SK-N-SH (cell line): ENCODE measurements at regions not wholly inside any gene's neighbourhood (a gene's known extent, or its start where the extent isn't known, plus 50 kb on each side); places are given as distances from the start of the nearest gene placed in this dataset.

ENCODE experiments used
- FOXJ3 ChIP-seq: sonication (generic); formaldehyde crosslinking; IDR thresholded peaks from 2 replicates; pipeline ENCODE4 v1.5.1; 2020; ENCODE audit warnings: mild to moderate bottlenecking, missing genetic modification reagents
- FOXM1 ChIP-seq: IDR thresholded peaks from 2 replicates; pipeline ENCODE4 v1.4.0; 2012; ENCODE audit warnings: low read depth, mild to moderate bottlenecking
- GABPA ChIP-seq: IDR thresholded peaks from 2 replicates; pipeline ENCODE4 v1.4.0; 2012; ENCODE audit warnings: low read depth, mild to moderate bottlenecking
- GATA2 ChIP-seq: sonication (generic); formaldehyde crosslinking; IDR thresholded peaks from 2 replicates; pipeline ENCODE4 v1.5.0; 2020; ENCODE audit warnings: mild to moderate bottlenecking, missing genetic modification reagents
- MEF2A ChIP-seq: IDR thresholded peaks from 2 replicates; pipeline ENCODE4 v1.4.0; 2012; ENCODE audit warnings: low read depth, borderline replicate concordance
- MXI1 ChIP-seq: IDR thresholded peaks from 2 replicates; pipeline ENCODE4 v1.6.1; 2012; ENCODE audit warnings: mild to moderate bottlenecking, low read depth, low read length, improper control_type of control experiment
- POLR2AphosphoS5 ChIP-seq: IDR thresholded peaks from 2 replicates; pipeline ENCODE4 v1.6.1; 2012; ENCODE audit warnings: low read depth, low read length
- RCOR1 ChIP-seq: fragments of 150-350 bp; IDR thresholded peaks from 2 replicates; pipeline ENCODE4 v1.6.1; 2017; ENCODE audit warnings: antibody characterized with exemption, low read length
- RFX5 ChIP-seq: IDR thresholded peaks from 2 replicates; pipeline ENCODE4 v1.6.1; 2012; ENCODE audit warnings: mild to moderate bottlenecking, improper control_type of control experiment, low read length
- TAF1 ChIP-seq: IDR thresholded peaks from 2 replicates; pipeline ENCODE4 v1.6.1; 2012; ENCODE audit warnings: low read depth, mild to moderate bottlenecking, low read length, moderate library complexity, borderline replicate concordance
- TF ChIP-seq, protein P1 (sequence below): fragments of 200-600 bp; sonication (generic); IDR thresholded peaks from 2 replicates; pipeline ENCODE4 v1.6.1; 2017; ENCODE audit warnings: antibody characterized with exemption, mild to moderate bottlenecking, moderate library complexity
- TF ChIP-seq, protein P2 (sequence below): IDR thresholded peaks from 2 replicates; pipeline ENCODE4 v1.4.0; 2012; ENCODE audit warnings: low read depth
- TF ChIP-seq, protein P3 (sequence below): fragments of 150-350 bp; IDR thresholded peaks from 2 replicates; pipeline ENCODE4 v1.6.1; 2017; ENCODE audit warnings: antibody characterized with exemption, low read length, low read depth, borderline replicate concordance

DNA sequence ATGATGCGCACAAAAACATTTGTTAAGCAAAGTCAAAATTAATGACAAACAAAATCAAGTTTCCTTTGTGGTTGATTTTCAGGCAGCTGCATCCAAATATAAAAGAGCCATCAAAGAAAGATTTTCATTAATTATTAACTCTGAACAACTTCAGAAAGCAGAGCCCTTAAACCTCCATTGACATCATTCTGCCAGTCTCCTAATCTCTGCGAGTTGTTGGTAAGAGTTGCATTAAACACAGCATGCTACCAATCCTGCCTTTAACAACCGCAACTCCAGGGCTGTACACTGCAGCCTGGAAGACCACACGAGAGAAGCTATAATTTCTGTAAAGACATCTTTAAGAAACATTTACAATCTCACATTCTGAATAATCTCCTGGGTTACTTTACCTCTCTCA is 204.6 kb downstream of the NR2F2 start:
- TF ChIP-seq, protein P1, sequence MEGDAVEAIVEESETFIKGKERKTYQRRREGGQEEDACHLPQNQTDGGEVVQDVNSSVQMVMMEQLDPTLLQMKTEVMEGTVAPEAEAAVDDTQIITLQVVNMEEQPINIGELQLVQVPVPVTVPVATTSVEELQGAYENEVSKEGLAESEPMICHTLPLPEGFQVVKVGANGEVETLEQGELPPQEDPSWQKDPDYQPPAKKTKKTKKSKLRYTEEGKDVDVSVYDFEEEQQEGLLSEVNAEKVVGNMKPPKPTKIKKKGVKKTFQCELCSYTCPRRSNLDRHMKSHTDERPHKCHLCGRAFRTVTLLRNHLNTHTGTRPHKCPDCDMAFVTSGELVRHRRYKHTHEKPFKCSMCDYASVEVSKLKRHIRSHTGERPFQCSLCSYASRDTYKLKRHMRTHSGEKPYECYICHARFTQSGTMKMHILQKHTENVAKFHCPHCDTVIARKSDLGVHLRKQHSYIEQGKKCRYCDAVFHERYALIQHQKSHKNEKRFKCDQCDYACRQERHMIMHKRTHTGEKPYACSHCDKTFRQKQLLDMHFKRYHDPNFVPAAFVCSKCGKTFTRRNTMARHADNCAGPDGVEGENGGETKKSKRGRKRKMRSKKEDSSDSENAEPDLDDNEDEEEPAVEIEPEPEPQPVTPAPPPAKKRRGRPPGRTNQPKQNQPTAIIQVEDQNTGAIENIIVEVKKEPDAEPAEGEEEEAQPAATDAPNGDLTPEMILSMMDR, result no peak
- no peak for TF ChIP-seq MXI1
- no peak for TF ChIP-seq FOXM1
- no peak for TF ChIP-seq RFX5
- TF ChIP-seq GABPA, result no peak
- TF ChIP-seq FOXJ3 (CRISPR knock-in tag), result no peak
- TF ChIP-seq POLR2AphosphoS5, result no peak
- TF ChIP-seq MEF2A, result no peak
- TF ChIP-seq, protein P2, sequence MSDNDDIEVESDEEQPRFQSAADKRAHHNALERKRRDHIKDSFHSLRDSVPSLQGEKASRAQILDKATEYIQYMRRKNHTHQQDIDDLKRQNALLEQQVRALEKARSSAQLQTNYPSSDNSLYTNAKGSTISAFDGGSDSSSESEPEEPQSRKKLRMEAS, result no peak
- no peak for TF ChIP-seq TAF1
- TF ChIP-seq RCOR1, result no peak
- TF ChIP-seq, protein P3, sequence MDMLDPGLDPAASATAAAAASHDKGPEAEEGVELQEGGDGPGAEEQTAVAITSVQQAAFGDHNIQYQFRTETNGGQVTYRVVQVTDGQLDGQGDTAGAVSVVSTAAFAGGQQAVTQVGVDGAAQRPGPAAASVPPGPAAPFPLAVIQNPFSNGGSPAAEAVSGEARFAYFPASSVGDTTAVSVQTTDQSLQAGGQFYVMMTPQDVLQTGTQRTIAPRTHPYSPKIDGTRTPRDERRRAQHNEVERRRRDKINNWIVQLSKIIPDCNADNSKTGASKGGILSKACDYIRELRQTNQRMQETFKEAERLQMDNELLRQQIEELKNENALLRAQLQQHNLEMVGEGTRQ, result no peak
- no peak for TF ChIP-seq GATA2
